OCI-LY1 (cell line): ENCODE measurements at regions not wholly inside any gene's neighbourhood (a gene's known extent, or its start where the extent isn't known, plus 50 kb on each side); places are given as distances from the start of the nearest gene placed in this dataset.

Experiments
- EZH2 ChIP-seq: fragments of 200-600 bp; sonication (generic), shearing (Covaris generic); IDR thresholded peaks from 2 replicates; pipeline ENCODE4 v1.8.0; 2017; ENCODE audit warnings: borderline replicate concordance, mixed run types, mild to moderate bottlenecking, antibody characterized with exemption, low read length, moderate library complexity, mixed read lengths
- TF ChIP-seq, protein P1 (sequence below): fragments of 200-600 bp; sonication (generic), shearing (Covaris generic); IDR thresholded peaks from 2 replicates; pipeline ENCODE4 v1.5.1; 2017; ENCODE audit warnings: mild to moderate bottlenecking, antibody characterized with exemption, low read length, moderate library complexity, mixed read lengths

DNA sequence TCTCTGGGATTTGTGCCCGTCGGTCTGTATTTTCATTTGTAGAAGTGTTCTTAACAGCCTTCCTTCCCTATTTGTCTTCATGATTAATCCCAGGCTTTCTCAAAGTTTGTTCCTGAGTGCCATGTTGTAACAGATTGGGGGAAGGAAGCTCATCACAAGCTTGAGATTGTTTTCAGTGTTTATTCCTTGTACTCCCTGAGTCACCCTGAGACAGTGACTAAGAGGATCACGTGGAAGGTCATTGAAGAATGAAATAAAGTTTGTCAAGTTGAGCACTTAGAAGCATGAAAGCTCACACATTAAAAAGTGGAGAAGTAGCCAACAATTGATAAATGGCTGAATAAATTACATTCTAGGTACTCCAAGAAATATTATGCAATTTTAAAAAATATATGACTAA, 153.5 kb upstream of the FAM241A start:
- TF ChIP-seq, protein P1, sequence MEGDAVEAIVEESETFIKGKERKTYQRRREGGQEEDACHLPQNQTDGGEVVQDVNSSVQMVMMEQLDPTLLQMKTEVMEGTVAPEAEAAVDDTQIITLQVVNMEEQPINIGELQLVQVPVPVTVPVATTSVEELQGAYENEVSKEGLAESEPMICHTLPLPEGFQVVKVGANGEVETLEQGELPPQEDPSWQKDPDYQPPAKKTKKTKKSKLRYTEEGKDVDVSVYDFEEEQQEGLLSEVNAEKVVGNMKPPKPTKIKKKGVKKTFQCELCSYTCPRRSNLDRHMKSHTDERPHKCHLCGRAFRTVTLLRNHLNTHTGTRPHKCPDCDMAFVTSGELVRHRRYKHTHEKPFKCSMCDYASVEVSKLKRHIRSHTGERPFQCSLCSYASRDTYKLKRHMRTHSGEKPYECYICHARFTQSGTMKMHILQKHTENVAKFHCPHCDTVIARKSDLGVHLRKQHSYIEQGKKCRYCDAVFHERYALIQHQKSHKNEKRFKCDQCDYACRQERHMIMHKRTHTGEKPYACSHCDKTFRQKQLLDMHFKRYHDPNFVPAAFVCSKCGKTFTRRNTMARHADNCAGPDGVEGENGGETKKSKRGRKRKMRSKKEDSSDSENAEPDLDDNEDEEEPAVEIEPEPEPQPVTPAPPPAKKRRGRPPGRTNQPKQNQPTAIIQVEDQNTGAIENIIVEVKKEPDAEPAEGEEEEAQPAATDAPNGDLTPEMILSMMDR: no peak
- no peak for TF ChIP-seq EZH2
